ENCODE measurements at regions not wholly inside any gene's neighbourhood (a gene's known extent, or its start where the extent isn't known, plus 50 kb on each side); places are given as distances from the start of the nearest gene placed in this dataset.
A peak's percentile ranks its signal among the peaks of the same experiment; 100 is the strongest.

- no peak overlapping the region for H3K9ac ChIP-seq (ENCODE audit: low read length in 5 of 5)
- H3K4me3 ChIP-seq (ENCODE audit: low read depth in 1 of 5, low read length in 5 of 5) = peak overlapping the region in 1 of 5 donors; percentile 15
- no peaks in the 10 kb centered on the region for H3K36me3 ChIP-seq (ENCODE audit: control insufficient read depth in 5 of 5, insufficient read depth in 5 of 5, low read length in 5 of 5)
- H3K27ac ChIP-seq (ENCODE audit: low read depth, low read length) = no peak overlapping the region
- H3K4me1 ChIP-seq (ENCODE audit: control insufficient read depth in 5 of 5, insufficient read depth in 5 of 5, low read length in 5 of 5) = peaks cover 0 to 3% (median 0%) of the 10 kb centered on the region in 5 donors
- H3K27me3 ChIP-seq (ENCODE audit: control insufficient read depth in 5 of 5, insufficient read depth in 4 of 5, low read length in 5 of 5) = no peaks in the 10 kb centered on the region
- no peaks in the 10 kb centered on the region for H3K9me3 ChIP-seq (ENCODE audit: control insufficient read depth in 5 of 5, low read length in 5 of 5)
Measured at GRCh38 chr4:23614284-23614892, 275.5 kb downstream of the PPARGC1A start.

- H3K27ac ChIP-seq (ENCODE audit: low read depth, low read length) = no peak overlapping the region
- H3K27me3 ChIP-seq (ENCODE audit: control insufficient read depth in 5 of 5, insufficient read depth in 4 of 5, low read length in 5 of 5) = no peaks in the 10 kb centered on the region
- H3K9me3 ChIP-seq (ENCODE audit: control insufficient read depth in 5 of 5, low read length in 5 of 5) = no peaks in the 10 kb centered on the region
- no peaks in the 10 kb centered on the region for H3K36me3 ChIP-seq (ENCODE audit: control insufficient read depth in 5 of 5, insufficient read depth in 5 of 5, low read length in 5 of 5)
- H3K4me3 ChIP-seq (ENCODE audit: low read depth in 1 of 5, low read length in 5 of 5) = no peak overlapping the region
- no peak overlapping the region for H3K9ac ChIP-seq (ENCODE audit: low read length in 5 of 5)
- H3K4me1 ChIP-seq (ENCODE audit: control insufficient read depth in 5 of 5, insufficient read depth in 5 of 5, low read length in 5 of 5) = peaks cover 0 to 5% (median 0%) of the 10 kb centered on the region in 5 donors
Measured at GRCh38 chr4:23613782-23614181, 276.1 kb downstream of the PPARGC1A start.

- Histone ChIP-seq H3K27me3 (ENCODE audit: control insufficient read depth in 5 of 5, insufficient read depth in 4 of 5, low read length in 5 of 5) (no peaks in the 10 kb centered on the region), H3K4me1 (ENCODE audit: control insufficient read depth in 5 of 5, insufficient read depth in 5 of 5, low read length in 5 of 5) (peaks cover 0 to 3% (median 0%) of the 10 kb centered on the region in 5 donors), H3K36me3 (ENCODE audit: control insufficient read depth in 5 of 5, insufficient read depth in 5 of 5, low read length in 5 of 5) (no peaks in the 10 kb centered on the region), H3K4me3 (ENCODE audit: low read depth in 1 of 5, low read length in 5 of 5) (peak overlapping the region in 2 of 5 donors; percentile 29), H3K9ac (ENCODE audit: low read length in 5 of 5) (no peak overlapping the region), H3K9me3 (ENCODE audit: control insufficient read depth in 5 of 5, low read length in 5 of 5) (no peaks in the 10 kb centered on the region), H3K27ac (ENCODE audit: low read depth, low read length) (no peak overlapping the region)
Measured at GRCh38 chr4:23602720-23603119, 287.1 kb downstream of the PPARGC1A start.

- H3K27me3 ChIP-seq (ENCODE audit: control insufficient read depth in 5 of 5, insufficient read depth in 4 of 5, low read length in 5 of 5) = no peaks in the 10 kb centered on the region
- no peak overlapping the region for H3K4me3 ChIP-seq (ENCODE audit: low read depth in 1 of 5, low read length in 5 of 5)
- H3K36me3 ChIP-seq (ENCODE audit: control insufficient read depth in 5 of 5, insufficient read depth in 5 of 5, low read length in 5 of 5) = no peaks in the 10 kb centered on the region
- peaks cover 0 to 4% (median 0%) of the 10 kb centered on the region in 5 donors for H3K9me3 ChIP-seq (ENCODE audit: control insufficient read depth in 5 of 5, low read length in 5 of 5)
- H3K4me1 ChIP-seq (ENCODE audit: control insufficient read depth in 5 of 5, insufficient read depth in 5 of 5, low read length in 5 of 5) = no peaks in the 10 kb centered on the region
- H3K9ac ChIP-seq (ENCODE audit: low read length in 5 of 5) = no peak overlapping the region
- H3K27ac ChIP-seq (ENCODE audit: low read depth, low read length) = no peak overlapping the region
Measured at GRCh38 chr4:23594125-23594524, 295.7 kb downstream of the PPARGC1A start.

DNA sequence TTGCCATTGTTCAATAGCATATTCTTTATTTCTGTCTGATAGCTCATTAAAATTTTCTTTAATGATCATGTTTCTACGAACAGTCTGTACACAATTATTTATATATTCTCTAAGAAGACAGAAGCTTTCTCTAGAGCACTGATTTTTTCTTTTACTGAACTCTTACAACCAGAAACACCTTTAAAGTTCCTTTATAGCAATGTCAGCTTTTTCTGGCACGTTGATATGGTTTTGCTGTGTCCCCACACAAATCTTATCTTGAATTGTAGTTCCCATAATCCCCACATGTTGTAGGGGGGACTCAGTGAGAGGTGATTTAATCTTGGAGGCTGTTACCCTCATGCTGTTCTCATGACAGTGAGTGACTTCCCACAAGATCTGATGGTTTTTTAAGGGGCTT lies 299.4 kb downstream of the PPARGC1A start:
- H3K9me3 ChIP-seq (ENCODE audit: control insufficient read depth in 5 of 5, low read length in 5 of 5) = peaks cover 0 to 4% (median 0%) of the 10 kb centered on the region in 5 donors
- H3K36me3 ChIP-seq (ENCODE audit: control insufficient read depth in 5 of 5, insufficient read depth in 5 of 5, low read length in 5 of 5) = no peaks in the 10 kb centered on the region
- H3K4me3 ChIP-seq (ENCODE audit: low read depth in 1 of 5, low read length in 5 of 5) = no peak overlapping the region
- H3K27me3 ChIP-seq (ENCODE audit: control insufficient read depth in 5 of 5, insufficient read depth in 4 of 5, low read length in 5 of 5) = no peaks in the 10 kb centered on the region
- H3K4me1 ChIP-seq (ENCODE audit: control insufficient read depth in 5 of 5, insufficient read depth in 5 of 5, low read length in 5 of 5) = no peaks in the 10 kb centered on the region
- no peak overlapping the region for H3K9ac ChIP-seq (ENCODE audit: low read length in 5 of 5)
- H3K27ac ChIP-seq (ENCODE audit: low read depth, low read length) = no peak overlapping the region

DNA sequence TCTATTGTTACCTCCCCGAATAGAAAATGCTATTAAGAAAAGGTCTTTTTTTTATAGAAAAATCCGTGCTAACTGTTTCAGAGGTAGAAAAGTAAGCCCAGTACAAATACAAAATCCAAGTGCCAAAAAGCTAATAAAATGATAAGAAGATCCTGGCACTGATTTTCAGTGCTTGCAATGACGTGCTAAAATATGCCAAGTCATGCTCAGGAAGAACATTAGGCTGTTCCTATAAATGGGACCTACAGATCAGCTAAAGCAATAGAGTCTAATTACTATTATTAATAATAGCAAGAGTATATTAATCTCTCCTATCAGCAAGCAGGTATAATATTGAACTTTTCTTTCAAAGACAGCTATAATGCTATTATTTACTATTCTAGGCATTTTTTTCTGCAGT lies 305.8 kb downstream of the PPARGC1A start:
- Histone ChIP-seq H3K4me1 (ENCODE audit: control insufficient read depth in 5 of 5, insufficient read depth in 5 of 5, low read length in 5 of 5) (peaks cover 2 to 32% (median 9%) of the 10 kb centered on the region in 5 donors), H3K36me3 (ENCODE audit: control insufficient read depth in 5 of 5, insufficient read depth in 5 of 5, low read length in 5 of 5) (no peaks in the 10 kb centered on the region), H3K9me3 (ENCODE audit: control insufficient read depth in 5 of 5, low read length in 5 of 5) (no peaks in the 10 kb centered on the region), H3K9ac (ENCODE audit: low read length in 5 of 5) (no peak overlapping the region), H3K27me3 (ENCODE audit: control insufficient read depth in 5 of 5, insufficient read depth in 4 of 5, low read length in 5 of 5) (no peaks in the 10 kb centered on the region), H3K27ac (ENCODE audit: low read depth, low read length) (no peak overlapping the region), H3K4me3 (ENCODE audit: low read depth in 1 of 5, low read length in 5 of 5) (no peak overlapping the region)

DNA sequence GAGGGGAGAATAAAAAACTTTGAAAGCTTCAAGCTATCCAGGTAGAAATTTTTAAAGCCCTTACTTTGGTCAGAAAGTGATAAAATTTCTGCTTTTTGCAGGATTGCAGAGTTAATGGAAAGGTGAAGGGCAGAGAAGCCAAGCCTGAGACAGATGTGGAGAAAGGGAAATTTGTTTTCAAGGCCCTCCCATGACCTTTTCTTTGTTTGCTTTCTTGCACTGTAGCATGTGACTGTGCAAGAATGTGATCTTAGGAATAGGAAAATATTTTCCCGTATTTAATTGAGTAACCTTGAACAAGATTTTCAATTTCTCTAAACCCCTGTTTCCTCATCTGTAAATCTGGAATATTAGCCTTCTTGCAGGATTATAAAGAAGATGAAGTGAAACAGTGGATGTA lies 307.2 kb downstream of the PPARGC1A start:
- H3K4me1 ChIP-seq (ENCODE audit: control insufficient read depth in 5 of 5, insufficient read depth in 5 of 5, low read length in 5 of 5) = peaks cover 2 to 32% (median 9%) of the 10 kb centered on the region in 5 donors
- no peak overlapping the region for H3K27ac ChIP-seq (ENCODE audit: low read depth, low read length)
- no peaks in the 10 kb centered on the region for H3K36me3 ChIP-seq (ENCODE audit: control insufficient read depth in 5 of 5, insufficient read depth in 5 of 5, low read length in 5 of 5)
- H3K9me3 ChIP-seq (ENCODE audit: control insufficient read depth in 5 of 5, low read length in 5 of 5) = no peaks in the 10 kb centered on the region
- H3K4me3 ChIP-seq (ENCODE audit: low read depth in 1 of 5, low read length in 5 of 5) = no peak overlapping the region
- no peaks in the 10 kb centered on the region for H3K27me3 ChIP-seq (ENCODE audit: control insufficient read depth in 5 of 5, insufficient read depth in 4 of 5, low read length in 5 of 5)
- no peak overlapping the region for H3K9ac ChIP-seq (ENCODE audit: low read length in 5 of 5)

- Histone ChIP-seq H3K4me1 (ENCODE audit: control insufficient read depth in 5 of 5, insufficient read depth in 5 of 5, low read length in 5 of 5) (peaks cover 2 to 31% (median 8%) of the 10 kb centered on the region in 5 donors), H3K9me3 (ENCODE audit: control insufficient read depth in 5 of 5, low read length in 5 of 5) (no peaks in the 10 kb centered on the region), H3K27ac (ENCODE audit: low read depth, low read length) (no peak overlapping the region), H3K27me3 (ENCODE audit: control insufficient read depth in 5 of 5, insufficient read depth in 4 of 5, low read length in 5 of 5) (no peaks in the 10 kb centered on the region), H3K36me3 (ENCODE audit: control insufficient read depth in 5 of 5, insufficient read depth in 5 of 5, low read length in 5 of 5) (no peaks in the 10 kb centered on the region), H3K4me3 (ENCODE audit: low read depth in 1 of 5, low read length in 5 of 5) (no peak overlapping the region), H3K9ac (ENCODE audit: low read length in 5 of 5) (no peak overlapping the region)
Measured at GRCh38 chr4:23579166-23579565, 310.7 kb downstream of the PPARGC1A start.

DNA sequence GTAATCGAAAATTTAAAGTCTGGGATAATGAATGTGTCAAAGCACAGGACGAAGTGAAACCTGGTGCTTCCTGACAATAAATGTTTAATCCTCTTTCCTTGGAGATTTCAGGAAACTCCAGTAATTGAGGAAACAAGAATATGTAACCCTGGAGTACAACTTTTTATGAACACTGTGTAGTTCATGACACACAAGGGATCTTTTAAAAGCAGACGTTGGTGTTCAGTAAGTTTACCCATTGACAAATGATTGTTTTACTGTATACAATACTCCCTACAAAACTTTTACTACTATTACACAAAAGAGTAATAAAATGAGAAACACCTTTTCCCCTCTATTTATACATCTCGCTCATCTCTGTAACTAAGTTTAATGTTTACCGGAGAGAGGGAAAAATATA lies 312.4 kb downstream of the PPARGC1A start:
- no peak overlapping the region for H3K4me3 ChIP-seq (ENCODE audit: low read depth in 1 of 5, low read length in 5 of 5)

GRCh38 chr4:23572382-23572781 lies 317.5 kb downstream of the PPARGC1A start:
- Histone ChIP-seq H3K4me3 (ENCODE audit: low read depth in 1 of 5, low read length in 5 of 5) (no peak overlapping the region), H3K27ac (ENCODE audit: low read depth, low read length) (no peak overlapping the region), H3K36me3 (ENCODE audit: control insufficient read depth in 5 of 5, insufficient read depth in 5 of 5, low read length in 5 of 5) (no peaks in the 10 kb centered on the region), H3K9ac (ENCODE audit: low read length in 5 of 5) (no peak overlapping the region), H3K27me3 (ENCODE audit: control insufficient read depth in 5 of 5, insufficient read depth in 4 of 5, low read length in 5 of 5) (no peaks in the 10 kb centered on the region), H3K4me1 (ENCODE audit: control insufficient read depth in 5 of 5, insufficient read depth in 5 of 5, low read length in 5 of 5) (no peaks in the 10 kb centered on the region), H3K9me3 (ENCODE audit: control insufficient read depth in 5 of 5, low read length in 5 of 5) (no peaks in the 10 kb centered on the region)

More for the DNA sequence above, 312.4 kb downstream of the PPARGC1A start:
- Histone ChIP-seq H3K4me1 (ENCODE audit: control insufficient read depth in 5 of 5, insufficient read depth in 5 of 5, low read length in 5 of 5) (peaks cover 0 to 13% (median 0%) of the 10 kb centered on the region in 5 donors), H3K9me3 (ENCODE audit: control insufficient read depth in 5 of 5, low read length in 5 of 5) (no peaks in the 10 kb centered on the region), H3K27me3 (ENCODE audit: control insufficient read depth in 5 of 5, insufficient read depth in 4 of 5, low read length in 5 of 5) (no peaks in the 10 kb centered on the region), H3K27ac (ENCODE audit: low read depth, low read length) (no peak overlapping the region), H3K36me3 (ENCODE audit: control insufficient read depth in 5 of 5, insufficient read depth in 5 of 5, low read length in 5 of 5) (no peaks in the 10 kb centered on the region), H3K9ac (ENCODE audit: low read length in 5 of 5) (no peak overlapping the region)
